ENCODE measurements at regions not wholly inside any gene's neighbourhood (a gene's known extent, or its start where the extent isn't known, plus 50 kb on each side); places are given as distances from the start of the nearest gene placed in this dataset.

DNA sequence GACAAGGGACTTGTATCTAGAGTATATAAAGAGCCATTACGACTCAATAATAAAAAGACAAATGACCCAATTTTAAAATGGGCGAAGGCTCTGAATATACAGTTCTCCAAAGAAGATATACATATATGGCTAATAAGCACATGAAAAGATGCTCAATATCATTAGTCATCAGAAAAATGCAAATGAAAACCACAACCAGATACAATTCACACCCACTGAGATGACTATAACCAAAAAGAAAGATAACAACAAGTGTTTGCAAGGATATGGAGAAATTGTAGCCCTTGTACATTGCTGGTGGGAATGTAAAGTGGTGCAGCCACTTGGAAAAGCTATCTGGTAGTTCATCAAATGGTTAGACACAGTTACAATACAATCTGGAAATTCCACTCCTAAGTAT lies 96.3 kb downstream of the TRIM29 start:
- TF ChIP-seq EZH2 (IDR thresholded peaks at IDR 0.05; ENCODE audit: insufficient read depth, poor library complexity, severe bottlenecking) (no peak), EZH2phosphoT487 (IDR thresholded peaks at IDR 0.05; ENCODE audit: insufficient read depth, low read depth) (no peak)
- no peaks in the 10 kb centered on the region for H3K36me3 ChIP-seq (ENCODE audit: low read depth)
- no peak overlapping the region for H3K4me3 ChIP-seq
- in situ Hi-C loops (cut with MboI), result no loop called here
- H3K27ac ChIP-seq, result no peak overlapping the region
- no peak overlapping the region for H2AFZ ChIP-seq
- no peak overlapping the region for H3K9ac ChIP-seq
- no peak overlapping the region for H3K4me2 ChIP-seq (ENCODE audit: unreplicated experiment)
- no peaks in the 10 kb centered on the region for H3F3A ChIP-seq (ENCODE audit: insufficient read depth)
- WGBS, 2 experiments (ENCODE audit: low coverage in 1 of 2, low lambda C conversion rate in 2 of 2, missing lambda C conversion rate in 2 of 2), result 65 to 75% methylated on average over 2 of the region's 2 CpGs
- no peaks in the 10 kb centered on the region for H3K79me2 ChIP-seq (ENCODE audit: insufficient read depth)
- H3K9me2 ChIP-seq (ENCODE audit: insufficient read depth), result no peaks in the 10 kb centered on the region
- no peak for DNase-seq
- no peaks in the 10 kb centered on the region for H3K4me1 ChIP-seq (ENCODE audit: insufficient read depth)
- H4K20me1 ChIP-seq (ENCODE audit: insufficient read depth), result no peaks in the 10 kb centered on the region
- H3K9me3 ChIP-seq (ENCODE audit: low read depth), result no peaks in the 10 kb centered on the region
- peaks cover 35% of the 10 kb centered on the region for H3K27me3 ChIP-seq (replicated peaks; ENCODE audit: insufficient read depth)

DNA sequence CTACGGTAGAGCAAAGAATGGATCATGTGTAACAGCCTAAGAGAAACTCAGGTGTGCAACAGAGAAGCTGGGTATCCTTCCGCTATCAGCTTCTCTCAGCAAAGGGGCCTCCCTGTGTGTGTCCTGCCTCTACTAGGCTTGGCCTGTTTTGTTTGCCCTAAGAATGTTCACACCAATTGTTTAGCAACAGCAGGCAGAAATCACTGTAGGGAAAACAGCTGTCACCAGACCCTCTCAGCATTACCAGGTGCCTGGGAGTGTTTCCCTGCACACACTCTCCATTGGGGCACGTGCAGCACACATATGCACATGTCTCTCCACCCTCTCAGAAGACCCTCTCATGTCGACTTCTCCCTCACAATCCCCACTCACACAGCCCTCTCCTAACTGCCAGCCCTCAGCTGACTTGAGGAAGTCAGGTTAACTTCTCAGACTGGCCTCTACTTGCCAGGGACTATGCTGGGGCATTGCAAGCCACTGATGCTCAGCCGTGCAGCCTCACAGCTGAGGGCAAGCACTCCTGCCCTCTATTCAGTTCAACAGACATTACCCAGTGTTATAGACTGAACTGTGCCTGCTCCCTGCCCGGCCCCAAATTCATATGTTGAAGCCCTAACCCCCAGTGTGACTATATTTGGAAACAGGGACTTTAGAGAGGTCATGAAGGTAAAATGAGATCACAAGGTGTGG lies 97.6 kb downstream of the TRIM29 start:
- Histone ChIP-seq H3K9me3 (ENCODE audit: low read depth) (no peaks in the 10 kb centered on the region), H3K4me2 (ENCODE audit: unreplicated experiment) (no peak overlapping the region), H3K9me2 (ENCODE audit: insufficient read depth) (no peaks in the 10 kb centered on the region), H3K4me3 (no peak overlapping the region), H3K27me3 (replicated peaks; ENCODE audit: insufficient read depth) (peaks cover 35% of the 10 kb centered on the region), H3K27ac (no peak overlapping the region), H3F3A (ENCODE audit: insufficient read depth) (no peaks in the 10 kb centered on the region), H3K79me2 (ENCODE audit: insufficient read depth) (no peaks in the 10 kb centered on the region), H4K20me1 (ENCODE audit: insufficient read depth) (no peaks in the 10 kb centered on the region), H2AFZ (no peak overlapping the region), H3K4me1 (ENCODE audit: insufficient read depth) (no peaks in the 10 kb centered on the region), H3K9ac (no peak overlapping the region), H3K36me3 (ENCODE audit: low read depth) (no peaks in the 10 kb centered on the region)
- in situ Hi-C loops (cut with MboI), result no loop called here
- TF ChIP-seq EZH2phosphoT487 (IDR thresholded peaks at IDR 0.05; ENCODE audit: insufficient read depth, low read depth), result no peak
- no peak for TF ChIP-seq EZH2 (IDR thresholded peaks at IDR 0.05; ENCODE audit: insufficient read depth, poor library complexity, severe bottlenecking)
- WGBS, 2 experiments (ENCODE audit: low coverage in 1 of 2, low lambda C conversion rate in 2 of 2, missing lambda C conversion rate in 2 of 2), result 23% methylated on average over 6 of the region's 6 CpGs
- DNase-seq, result no peak

DNA sequence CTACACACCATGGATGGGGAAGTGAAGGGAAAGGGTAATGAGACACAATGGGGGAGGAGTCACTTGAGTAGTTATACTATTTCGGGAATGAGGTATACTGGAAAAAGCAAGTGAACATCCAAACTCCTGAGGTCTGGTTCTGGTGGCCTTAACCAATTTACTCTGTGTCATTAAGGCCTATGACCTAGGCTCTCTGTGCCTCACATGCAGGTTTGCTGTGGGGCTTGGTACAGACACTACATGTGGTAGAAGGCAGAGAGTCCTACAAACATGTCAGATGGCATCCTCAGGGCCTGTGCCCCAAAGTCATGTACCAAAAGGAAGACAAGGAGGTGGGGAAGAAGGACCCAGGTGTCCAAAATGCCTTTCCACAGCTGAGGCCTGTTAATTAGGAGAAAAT lies 98.9 kb downstream of the TRIM29 start:
- no peak overlapping the region for H3K9ac ChIP-seq
- no peaks in the 10 kb centered on the region for H3K36me3 ChIP-seq (ENCODE audit: low read depth)
- in situ Hi-C loops (cut with MboI), result no loop called here
- 0% methylated on average over 1 of the region's 1 CpG for WGBS, 2 experiments (ENCODE audit: low coverage in 1 of 2, low lambda C conversion rate in 2 of 2, missing lambda C conversion rate in 2 of 2)
- DNase-seq, result no peak
- no peaks in the 10 kb centered on the region for H4K20me1 ChIP-seq (ENCODE audit: insufficient read depth)
- H3K79me2 ChIP-seq (ENCODE audit: insufficient read depth), result no peaks in the 10 kb centered on the region
- TF ChIP-seq EZH2 (IDR thresholded peaks at IDR 0.05; ENCODE audit: insufficient read depth, poor library complexity, severe bottlenecking) (no peak), EZH2phosphoT487 (IDR thresholded peaks at IDR 0.05; ENCODE audit: insufficient read depth, low read depth) (no peak)
- H3K4me1 ChIP-seq (ENCODE audit: insufficient read depth), result no peaks in the 10 kb centered on the region
- no peak overlapping the region for H2AFZ ChIP-seq
- H3K27me3 ChIP-seq (replicated peaks; ENCODE audit: insufficient read depth), result peaks cover 26% of the 10 kb centered on the region
- H3K9me3 ChIP-seq (ENCODE audit: low read depth), result no peaks in the 10 kb centered on the region
- no peak overlapping the region for H3K27ac ChIP-seq
- H3K4me2 ChIP-seq (ENCODE audit: unreplicated experiment), result no peak overlapping the region
- H3K4me3 ChIP-seq, result no peak overlapping the region
- no peaks in the 10 kb centered on the region for H3K9me2 ChIP-seq (ENCODE audit: insufficient read depth)
- no peaks in the 10 kb centered on the region for H3F3A ChIP-seq (ENCODE audit: insufficient read depth)

DNA sequence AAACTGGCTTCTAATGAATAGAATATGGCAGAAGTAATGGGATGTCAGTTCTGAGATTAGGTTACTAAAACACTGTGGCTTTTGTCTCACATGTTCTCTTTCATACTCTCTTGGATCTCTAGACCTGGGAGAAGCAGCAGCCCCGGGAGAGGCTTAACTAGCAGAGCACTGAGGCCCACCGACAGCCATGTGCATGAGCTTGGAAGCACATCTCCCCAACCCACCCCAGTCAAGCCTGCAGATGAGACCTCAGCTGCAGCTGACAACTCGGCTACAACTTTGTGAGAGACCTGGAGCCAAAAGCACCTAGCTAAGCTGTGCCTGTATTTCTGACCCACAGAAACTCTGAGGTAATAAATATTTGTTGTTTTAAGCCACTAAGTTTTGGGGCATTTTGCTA lies 100.8 kb downstream of the TRIM29 start:
- TF ChIP-seq EZH2 (IDR thresholded peaks at IDR 0.05; ENCODE audit: insufficient read depth, poor library complexity, severe bottlenecking) (no peak), EZH2phosphoT487 (IDR thresholded peaks at IDR 0.05; ENCODE audit: insufficient read depth, low read depth) (no peak)

More for the DNA sequence above, 100.8 kb downstream of the TRIM29 start:
- Histone ChIP-seq H3K27me3 (replicated peaks; ENCODE audit: insufficient read depth) (peaks cover 28% of the 10 kb centered on the region; the same call in 1 of the 2 replicates), H3K9ac (no peak overlapping the region), H3K27ac (no peak overlapping the region), H3K9me2 (ENCODE audit: insufficient read depth) (no peaks in the 10 kb centered on the region), H4K20me1 (ENCODE audit: insufficient read depth) (no peaks in the 10 kb centered on the region), H3K9me3 (ENCODE audit: low read depth) (no peaks in the 10 kb centered on the region), H3K4me3 (no peak overlapping the region), H3K4me1 (ENCODE audit: insufficient read depth) (no peaks in the 10 kb centered on the region), H2AFZ (no peak overlapping the region), H3F3A (ENCODE audit: insufficient read depth) (no peaks in the 10 kb centered on the region), H3K36me3 (ENCODE audit: low read depth) (no peaks in the 10 kb centered on the region), H3K79me2 (ENCODE audit: insufficient read depth) (no peaks in the 10 kb centered on the region), H3K4me2 (ENCODE audit: unreplicated experiment) (no peak overlapping the region)
- no peak for DNase-seq
- in situ Hi-C loops (cut with MboI), result no loop called here
- 17 to 26% methylated on average over 3 of the region's 3 CpGs for WGBS, 2 experiments (ENCODE audit: low coverage in 1 of 2, low lambda C conversion rate in 2 of 2, missing lambda C conversion rate in 2 of 2)

Measured in GM23248 (cell line).